NCI-H526 treated with DMSO at 0.1 percent for 48 hours (cell line): ENCODE measurements at regions not wholly inside any gene's neighbourhood (a gene's known extent, or its start where the extent isn't known, plus 50 kb on each side); places are given as distances from the start of the nearest gene placed in this dataset.

ENCODE experiments used
- DNase-seq: peaks from one replicate; lab custom pipeline; 2025; lab: John Stamatoyannopoulos, UW

GRCh38 chr11:112903340-112903739 lies 57.9 kb upstream of the NCAM1 start:
- DNase-seq = no peak

- no peak for DNase-seq
Observed at GRCh38 chr11:112911124-112911523, 50.1 kb upstream of the NCAM1 start.
